Right forelimb (tissue), 1 donor: ENCODE measurements at regions not wholly inside any gene's neighbourhood (a gene's known extent, or its start where the extent isn't known, plus 50 kb on each side); places are given as distances from the start of the nearest gene placed in this dataset.

ENCODE experiments used
- DNase-seq: peaks from one replicate; pipeline ENCODE4 v3.0.0-alpha.2; 2018

- no peak for DNase-seq
Observed at GRCh38 chr12:90899456-90900182, 55.4 kb downstream of the CCER1 start.

- no peak for DNase-seq
Observed at GRCh38 chr12:90897986-90898385, 57.0 kb downstream of the CCER1 start.

GRCh38 chr12:90897316-90897715 lies 57.7 kb downstream of the CCER1 start:
- no peak for DNase-seq

GRCh38 chr12:90896821-90897220 lies 58.2 kb downstream of the CCER1 start:
- no peak for DNase-seq

GRCh38 chr12:90896164-90896563 lies 58.8 kb downstream of the CCER1 start:
- DNase-seq = no peak

- DNase-seq = no peak
Observed at GRCh38 chr12:90888316-90888715, 66.7 kb downstream of the CCER1 start.

GRCh38 chr12:90883456-90883855 lies 71.5 kb downstream of the CCER1 start:
- no peak for DNase-seq

GRCh38 chr12:90871726-90872096 lies 83.3 kb downstream of the CCER1 start:
- no peak for DNase-seq

GRCh38 chr12:90870971-90871725 lies 83.8 kb downstream of the CCER1 start:
- no peak for DNase-seq

GRCh38 chr12:90868626-90869025 lies 86.3 kb downstream of the CCER1 start:
- DNase-seq = no peak

GRCh38 chr12:90859591-90859990 lies 95.4 kb downstream of the CCER1 start:
- no peak for DNase-seq

- DNase-seq = no peak
Observed at GRCh38 chr12:90858252-90858651, 96.7 kb downstream of the CCER1 start.

- no peak for DNase-seq
Observed at GRCh38 chr12:90855534-90855933, 99.4 kb downstream of the CCER1 start.

- DNase-seq = no peak
Observed at GRCh38 chr12:90854136-90854689, 100.8 kb downstream of the CCER1 start.

GRCh38 chr12:90851800-90852718 lies 102.9 kb downstream of the CCER1 start:
- no peak for DNase-seq

- DNase-seq = no peak
Observed at GRCh38 chr12:90842477-90842876, 112.5 kb downstream of the CCER1 start.

- DNase-seq = no peak
Observed at GRCh38 chr12:90841336-90841735, 113.6 kb downstream of the CCER1 start.

GRCh38 chr12:90839346-90839745 lies 115.6 kb downstream of the CCER1 start:
- no peak for DNase-seq

- no peak for DNase-seq
Observed at GRCh38 chr12:90836689-90837088, 118.3 kb downstream of the CCER1 start.

- DNase-seq = no peak
Observed at GRCh38 chr12:90833228-90833627, 121.7 kb downstream of the CCER1 start.

- no peak for DNase-seq
Observed at GRCh38 chr12:90832427-90832826, 122.5 kb downstream of the CCER1 start.

GRCh38 chr12:90831712-90832111 lies 123.3 kb downstream of the CCER1 start:
- no peak for DNase-seq

GRCh38 chr12:90829044-90829443 lies 125.9 kb downstream of the CCER1 start:
- no peak for DNase-seq
